Natural killer cell treated with Interleukin-12 subunit alpha and Interleukin-12 subunit beta and Interleukin-15 and Interleukin-18, amount 100 ng/mL, for 72 hours (primary cell): ENCODE measurements at regions not wholly inside any gene's neighbourhood (a gene's known extent, or its start where the extent isn't known, plus 50 kb on each side); places are given as distances from the start of the nearest gene placed in this dataset.

ENCODE experiments used
- ATAC-seq, 2 donors: fragments of 150-1000 bp; cut with Tn5 transposase in 1 of 2; sonication (Bioruptor Pico), chemical (Tn5 transposase) in 1 of 2; 2 replicates each; pipeline ENCODE4 v1.10.0; 2021
- DNase-seq: peaks from one replicate; pipeline ENCODE4 v3.0.0; 2022; ENCODE audit warnings: low spot score
- H3K27ac Mint-ChIP-seq, 2 donors: 1 replicate in 1 of 2; 2 replicates in 1 of 2; pipeline ENCODE4 v1.8.0; 2022; ENCODE audit warnings: mixed read lengths in 2 of 2, mild to moderate bottlenecking in 1 of 2, moderate library complexity in 1 of 2
- H3K27me3 Mint-ChIP-seq, 2 donors: 1 replicate in 1 of 2; 2 replicates in 1 of 2; pipeline ENCODE4 v1.8.0; 2022; ENCODE audit warnings: mixed read lengths in 2 of 2
- H3K36me3 Mint-ChIP-seq: one replicate; pipeline ENCODE4 v1.8.0; 2022; ENCODE audit warnings: mixed read lengths
- H3K4me1 Mint-ChIP-seq, 2 donors: 1 replicate in 1 of 2; 2 replicates in 1 of 2; pipeline ENCODE4 v1.8.0; 2022; ENCODE audit warnings: low read depth in 2 of 2, mixed read lengths in 2 of 2, mild to moderate bottlenecking in 1 of 2
- H3K4me3 Mint-ChIP-seq: one replicate; pipeline ENCODE4 v1.8.0; 2022; ENCODE audit warnings: mixed read lengths
- H3K9me3 Mint-ChIP-seq: 2 replicates; pipeline ENCODE4 v1.8.0; 2022; ENCODE audit warnings: mixed read lengths

DNA sequence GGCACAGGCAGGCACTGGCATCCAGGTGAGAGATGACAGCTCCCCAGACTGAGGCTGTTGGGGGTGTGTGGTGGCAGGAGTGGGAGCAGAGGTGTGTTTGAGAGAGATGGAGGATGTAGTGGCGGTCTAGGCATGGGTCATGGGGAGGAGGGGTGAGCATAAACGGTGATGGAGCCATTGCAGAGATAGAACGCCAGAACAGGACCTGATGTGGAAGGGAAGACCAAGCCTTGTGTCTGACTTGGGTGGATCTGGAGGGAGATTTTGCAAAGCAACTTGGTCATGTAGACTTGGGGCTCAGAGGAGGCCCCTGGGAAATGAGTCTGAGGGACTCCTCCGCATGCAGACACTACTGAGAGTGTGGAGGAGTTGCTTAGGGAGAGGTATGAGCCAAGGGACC, 50.0 kb upstream of the CLDN5 start:
- Mint-ChIP-seq H3K27me3 (no peaks in the 10 kb centered on the region), H3K27ac (peak overlapping the region in 1 of 2 donors; percentile 23), H3K36me3 (no peaks in the 10 kb centered on the region), H3K4me1 (peaks cover 19 to 22% of the 10 kb centered on the region in 2 donors), H3K4me3 (no peak overlapping the region), H3K9me3 (no peaks in the 10 kb centered on the region)
- ATAC-seq = no peak
- no peak for DNase-seq

DNA sequence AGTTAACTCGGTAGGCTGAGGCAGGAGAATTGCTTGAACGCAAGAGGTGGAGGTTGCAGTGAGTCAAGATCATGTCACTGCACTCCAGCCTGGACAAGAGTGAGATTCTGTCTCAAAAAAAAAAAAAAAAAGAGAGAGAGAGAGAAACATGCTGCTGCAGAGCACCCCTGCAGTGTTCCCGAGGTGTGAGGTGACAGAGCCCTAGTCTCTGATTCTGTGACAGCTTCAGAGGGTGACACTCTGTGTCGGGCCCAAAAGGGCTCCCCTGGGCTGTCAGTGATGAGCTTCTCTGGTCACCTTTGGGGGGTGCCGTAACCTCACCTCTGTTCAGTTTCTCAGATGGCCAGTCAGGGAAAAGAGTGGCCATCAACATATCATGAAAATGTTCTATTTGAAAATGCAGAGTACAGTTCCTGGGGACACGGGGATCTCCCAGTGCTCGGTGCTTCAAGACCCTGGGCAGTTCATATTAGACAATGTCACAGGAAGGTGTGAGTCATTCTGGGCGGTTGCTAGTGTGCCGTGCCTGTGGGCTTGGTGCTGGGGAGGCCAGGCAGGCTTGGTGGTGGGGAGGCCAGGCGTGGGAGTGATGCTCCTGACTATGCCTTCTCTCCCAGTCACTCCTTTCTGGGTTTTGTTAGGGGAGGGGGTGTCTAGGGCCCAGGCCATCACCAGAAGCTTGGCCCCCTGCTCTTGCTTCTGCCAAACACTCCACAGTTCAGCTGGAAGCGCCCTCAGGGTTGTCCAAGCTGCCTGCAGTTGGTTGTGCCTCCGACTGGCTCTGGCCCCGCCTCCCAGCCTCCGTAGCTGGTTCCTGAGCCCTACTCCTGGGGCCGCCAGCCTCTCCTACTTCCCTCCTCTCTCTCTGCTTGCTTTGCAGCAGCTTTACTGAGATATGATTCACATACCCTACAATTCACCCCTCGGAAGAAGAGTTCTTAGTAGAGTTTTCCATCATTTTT, 52.5 kb upstream of the CLDN5 start:
- H3K9me3 Mint-ChIP-seq = no peaks in the 10 kb centered on the region
- H3K4me1 Mint-ChIP-seq = peaks cover 27 to 32% of the 10 kb centered on the region in 2 donors
- H3K27me3 Mint-ChIP-seq = no peaks in the 10 kb centered on the region
- peak; percentile 83 for DNase-seq
- H3K36me3 Mint-ChIP-seq = no peaks in the 10 kb centered on the region
- H3K4me3 Mint-ChIP-seq = peak overlapping the region; percentile 60
- peak; percentile 95 to 96 for ATAC-seq
- peak overlapping the region; percentile 31 to 68 for H3K27ac Mint-ChIP-seq

DNA sequence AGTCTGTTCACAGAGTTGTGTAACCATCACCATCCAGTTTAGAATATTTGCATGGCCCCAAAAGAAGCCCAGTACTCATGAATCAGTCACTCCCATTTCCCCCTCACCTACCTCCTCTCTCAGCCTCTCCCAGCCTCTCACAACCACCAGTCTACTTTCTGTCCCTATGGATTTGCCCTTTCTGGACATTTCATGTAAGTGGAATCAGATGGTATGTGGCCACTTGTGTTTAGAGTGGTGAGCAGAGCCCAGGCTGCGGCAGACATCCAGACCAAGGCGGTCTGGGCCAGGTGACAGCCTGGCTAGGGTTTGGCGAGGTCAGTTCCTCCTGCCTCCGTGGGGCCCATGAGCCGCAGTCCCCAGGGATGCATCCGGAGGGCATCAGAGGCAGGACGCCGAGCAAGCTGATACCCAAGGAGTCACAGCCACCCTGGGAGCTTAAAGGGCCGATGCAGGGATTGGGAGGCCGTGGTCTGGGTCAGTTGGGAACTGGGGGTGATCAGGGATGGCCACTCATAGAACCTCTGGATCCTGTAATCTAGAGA, 53.3 kb upstream of the CLDN5 start:
- no peak for DNase-seq
- peak overlapping the region; percentile 31 to 68 for H3K27ac Mint-ChIP-seq
- H3K9me3 Mint-ChIP-seq = no peaks in the 10 kb centered on the region
- ATAC-seq = no peak
- no peaks in the 10 kb centered on the region for H3K36me3 Mint-ChIP-seq
- peak overlapping the region; percentile 60 for H3K4me3 Mint-ChIP-seq
- H3K27me3 Mint-ChIP-seq = no peaks in the 10 kb centered on the region
- H3K4me1 Mint-ChIP-seq = peaks cover 27 to 32% of the 10 kb centered on the region in 2 donors

DNA sequence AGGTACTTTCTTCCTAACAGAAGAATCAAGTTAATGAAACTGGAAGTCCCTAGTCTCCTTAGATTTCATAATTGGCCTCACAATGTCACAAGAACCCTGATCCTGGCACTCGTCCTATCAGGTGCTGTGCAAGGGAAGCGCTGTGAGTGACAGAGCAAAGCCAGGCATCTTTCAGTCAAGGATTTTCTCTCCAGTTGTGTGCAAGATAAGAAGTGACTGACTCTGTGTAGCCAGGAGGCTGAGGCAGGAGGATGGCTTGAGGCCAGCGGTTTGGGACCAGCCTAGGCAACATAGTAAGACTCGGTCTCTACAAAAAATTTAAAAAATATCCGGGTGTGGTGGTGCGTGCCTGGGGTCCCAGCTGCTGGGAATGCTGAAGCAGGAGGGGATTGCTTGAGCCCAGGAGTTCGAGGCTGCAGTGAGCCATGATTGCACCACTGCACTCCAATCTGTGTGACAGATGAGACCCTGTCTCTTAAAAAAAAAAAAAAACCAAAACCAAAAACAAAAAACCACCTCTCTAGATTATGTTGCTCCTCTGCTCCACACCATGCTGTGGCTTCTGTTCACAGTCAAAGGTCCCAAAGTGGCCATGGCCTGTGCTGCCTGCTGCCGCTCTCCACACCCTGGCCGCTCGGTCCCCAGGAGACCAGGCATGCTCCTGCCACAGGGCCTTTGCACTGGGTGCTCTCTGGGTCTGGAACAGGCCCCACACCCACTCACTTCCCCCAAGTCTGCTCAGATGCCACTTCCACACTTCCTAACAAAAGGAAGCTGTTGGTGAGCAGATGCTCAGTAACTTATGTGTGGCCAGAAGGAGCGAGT, 54.2 kb upstream of the CLDN5 start:
- no peak for ATAC-seq

DNA sequence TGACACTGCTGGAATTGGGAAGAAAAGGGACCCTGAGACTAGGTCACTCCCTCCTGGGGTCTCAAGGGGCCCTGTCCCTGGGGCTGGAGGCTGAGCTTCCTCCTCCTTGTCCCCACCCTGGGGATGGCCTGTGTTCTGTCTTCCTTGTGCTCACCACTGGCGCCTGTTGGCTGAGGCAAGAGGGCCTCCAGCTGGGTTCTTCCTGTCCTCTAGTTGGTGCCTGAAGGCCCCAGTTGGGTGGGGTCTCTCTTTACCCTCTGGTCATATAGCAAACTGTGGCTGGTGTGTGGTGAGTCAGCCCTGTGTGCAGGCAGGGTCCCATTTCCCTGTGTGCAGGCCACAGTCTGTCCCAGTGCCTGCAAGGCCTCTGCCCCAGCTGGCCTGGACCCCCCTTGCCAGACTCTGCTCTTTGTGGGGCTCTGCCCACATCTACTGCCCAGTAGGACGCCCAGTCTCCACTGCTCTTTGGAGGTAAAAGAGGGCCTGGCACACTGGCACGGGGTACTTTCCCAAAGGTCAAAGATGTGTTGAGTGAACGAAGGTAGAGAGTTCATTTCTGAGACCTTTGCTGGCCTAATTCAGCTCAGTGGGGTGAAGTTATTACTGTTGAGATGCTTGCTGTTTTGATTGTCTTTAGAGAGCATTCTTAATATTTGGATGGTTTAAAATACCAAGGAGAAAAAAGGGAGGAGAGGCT, 55.1 kb upstream of the CLDN5 start:
- Mint-ChIP-seq H3K9me3 (no peaks in the 10 kb centered on the region), H3K4me3 (peak overlapping the region; percentile 6), H3K36me3 (no peaks in the 10 kb centered on the region), H3K27ac (peak overlapping the region; percentile 47 to 71), H3K4me1 (peaks cover 27 to 32% of the 10 kb centered on the region in 2 donors), H3K27me3 (no peaks in the 10 kb centered on the region)
- no peak for ATAC-seq
- DNase-seq = no peak

More for the DNA sequence above, 54.2 kb upstream of the CLDN5 start:
- Mint-ChIP-seq H3K27me3 (no peaks in the 10 kb centered on the region), H3K27ac (peak overlapping the region; percentile 68 to 71), H3K4me1 (peaks cover 27 to 32% of the 10 kb centered on the region in 2 donors), H3K36me3 (no peaks in the 10 kb centered on the region), H3K9me3 (no peaks in the 10 kb centered on the region), H3K4me3 (peak overlapping the region; percentile 17)
- no peak for DNase-seq

DNA sequence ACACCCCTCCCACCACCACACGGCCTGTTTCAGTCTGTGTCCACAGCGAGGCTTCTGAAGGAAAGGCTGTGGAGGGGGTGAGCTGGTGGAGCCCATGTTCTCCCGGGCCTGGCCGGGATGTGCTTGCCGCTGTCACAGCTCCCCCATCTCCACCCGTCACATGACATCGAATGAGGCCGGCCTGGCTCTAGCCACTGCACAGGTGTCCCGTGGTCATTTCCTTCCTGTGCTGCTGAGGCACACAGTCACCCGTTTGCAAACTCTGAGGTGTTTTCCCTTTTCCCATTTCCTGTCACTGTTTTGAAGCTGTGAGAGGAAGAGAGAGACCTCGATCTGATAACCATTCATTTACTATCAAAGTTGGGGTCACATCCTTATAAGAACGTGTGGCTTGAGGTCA, 55.7 kb upstream of the CLDN5 start:
- DNase-seq (no peak), ATAC-seq (peak in 1 of 2 donors; percentile 36)
- H3K36me3 Mint-ChIP-seq = no peaks in the 10 kb centered on the region
- H3K27ac Mint-ChIP-seq = peak overlapping the region; percentile 47 to 71
- H3K4me1 Mint-ChIP-seq = peaks cover 27 to 32% of the 10 kb centered on the region in 2 donors
- no peaks in the 10 kb centered on the region for H3K27me3 Mint-ChIP-seq
- H3K4me3 Mint-ChIP-seq = peak overlapping the region; percentile 33
- H3K9me3 Mint-ChIP-seq = no peaks in the 10 kb centered on the region

DNA sequence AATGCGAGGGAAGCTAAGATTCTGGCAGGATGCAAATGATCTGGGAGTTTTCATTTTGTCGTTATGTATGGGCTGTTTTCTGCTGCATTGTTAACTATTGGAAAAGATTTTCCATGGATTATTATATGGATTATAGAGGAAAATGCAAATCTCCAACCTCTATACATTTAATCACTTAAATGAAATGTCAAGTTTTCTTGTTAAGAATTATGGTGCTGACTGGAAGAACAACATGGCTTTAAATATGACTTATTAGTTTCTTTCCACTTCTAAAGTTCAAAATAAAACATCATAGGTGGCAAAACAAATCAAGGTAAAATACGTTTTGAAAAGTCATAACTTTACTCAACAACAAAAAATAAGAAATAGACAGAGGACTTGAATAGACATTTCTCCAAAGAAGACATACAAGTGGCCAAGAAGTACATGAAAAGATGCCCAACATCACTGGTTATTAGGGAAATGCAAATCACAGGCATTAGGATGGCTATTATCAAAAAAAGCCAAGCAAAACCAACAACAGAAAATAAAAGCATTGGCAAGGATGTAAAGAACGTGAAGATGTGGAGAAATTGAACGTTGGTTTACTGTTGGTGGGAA, 56.2 kb upstream of the CLDN5 start:
- no peaks in the 10 kb centered on the region for H3K27me3 Mint-ChIP-seq
- H3K4me3 Mint-ChIP-seq = peak overlapping the region; percentile 33
- ATAC-seq = no peak
- H3K9me3 Mint-ChIP-seq = no peaks in the 10 kb centered on the region
- no peak for DNase-seq
- no peaks in the 10 kb centered on the region for H3K36me3 Mint-ChIP-seq
- peaks cover 27 to 32% of the 10 kb centered on the region in 2 donors for H3K4me1 Mint-ChIP-seq
- H3K27ac Mint-ChIP-seq = peak overlapping the region; percentile 47 to 71

DNA sequence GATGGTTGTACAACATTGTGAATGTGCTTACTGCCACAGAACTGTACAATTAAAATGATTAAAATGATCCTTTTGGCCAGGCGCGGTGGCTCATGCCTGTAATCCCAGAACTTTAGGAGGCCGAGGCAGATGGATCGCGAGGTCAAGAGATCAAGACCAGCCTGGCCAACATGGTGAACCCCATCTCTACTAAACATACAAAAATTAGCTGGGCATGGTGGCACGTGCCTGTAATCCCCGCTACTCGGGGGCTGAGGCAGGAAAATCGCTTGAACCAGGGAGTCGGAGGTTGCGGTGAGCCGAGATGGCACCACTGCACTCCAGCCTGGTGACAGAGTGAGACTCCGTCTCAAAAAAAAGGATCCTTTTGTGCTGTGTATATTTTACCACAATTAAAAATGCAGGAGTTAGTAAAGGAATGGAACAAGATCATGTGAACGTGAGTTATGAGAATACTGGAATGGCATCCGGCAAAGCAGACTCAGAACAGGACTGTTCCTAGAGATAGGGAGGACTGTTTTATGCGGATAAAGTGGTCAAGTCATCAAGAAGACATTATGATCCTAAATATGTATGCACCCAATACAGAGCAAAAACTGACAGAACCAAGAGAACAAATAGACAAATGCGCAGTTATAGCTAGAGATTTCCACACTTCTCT, 58.0 kb upstream of the CLDN5 start:
- Mint-ChIP-seq H3K36me3 (no peaks in the 10 kb centered on the region), H3K27me3 (no peaks in the 10 kb centered on the region), H3K4me3 (no peak overlapping the region), H3K27ac (no peak overlapping the region), H3K9me3 (no peaks in the 10 kb centered on the region), H3K4me1 (peaks cover 20 to 22% of the 10 kb centered on the region in 2 donors)
- DNase-seq = no peak
- ATAC-seq = no peak

DNA sequence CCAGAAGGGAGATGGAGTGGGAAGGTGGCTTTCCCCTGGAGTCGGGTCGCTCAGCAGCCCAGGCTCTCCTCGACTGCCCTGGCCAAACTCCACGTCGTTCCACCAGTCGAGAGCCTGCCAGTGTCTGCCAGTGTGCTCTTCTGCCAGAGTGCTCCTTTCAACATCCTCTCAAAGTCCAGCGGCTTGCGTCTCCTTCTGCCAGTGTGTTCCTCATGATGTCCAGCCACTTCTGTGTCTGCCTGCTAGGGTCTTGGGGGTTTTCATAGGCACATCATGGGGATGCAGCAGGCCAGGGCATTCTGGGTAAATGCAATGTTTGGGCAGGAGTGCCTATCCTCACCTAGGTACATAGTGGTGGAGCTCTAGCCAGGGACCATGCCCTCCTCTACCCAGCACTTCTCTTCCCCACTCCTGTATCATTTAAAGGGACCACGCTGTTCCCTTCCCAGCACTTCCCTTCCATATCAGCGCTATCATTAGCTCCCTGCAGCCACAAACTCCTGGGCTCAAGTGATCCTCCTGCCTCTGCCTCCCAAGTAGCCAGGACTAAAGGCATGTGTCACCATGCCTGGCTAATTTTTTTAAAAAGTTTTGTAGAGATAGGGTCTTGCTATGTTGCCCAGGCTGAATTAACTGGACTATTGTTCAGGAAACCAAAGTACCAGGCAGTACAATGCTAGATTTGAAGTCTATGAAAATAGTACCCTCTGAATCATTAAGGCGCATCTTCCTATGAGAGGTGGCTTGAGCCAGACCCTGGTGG, 62.9 kb upstream of the CLDN5 start:
- H3K9me3 Mint-ChIP-seq = no peaks in the 10 kb centered on the region
- no peak overlapping the region for H3K4me3 Mint-ChIP-seq
- no peak for ATAC-seq
- H3K27ac Mint-ChIP-seq = no peak overlapping the region
- no peaks in the 10 kb centered on the region for H3K4me1 Mint-ChIP-seq
- peaks cover 3 to 11% of the 10 kb centered on the region in 2 donors for H3K27me3 Mint-ChIP-seq
- no peak for DNase-seq
- no peaks in the 10 kb centered on the region for H3K36me3 Mint-ChIP-seq

DNA sequence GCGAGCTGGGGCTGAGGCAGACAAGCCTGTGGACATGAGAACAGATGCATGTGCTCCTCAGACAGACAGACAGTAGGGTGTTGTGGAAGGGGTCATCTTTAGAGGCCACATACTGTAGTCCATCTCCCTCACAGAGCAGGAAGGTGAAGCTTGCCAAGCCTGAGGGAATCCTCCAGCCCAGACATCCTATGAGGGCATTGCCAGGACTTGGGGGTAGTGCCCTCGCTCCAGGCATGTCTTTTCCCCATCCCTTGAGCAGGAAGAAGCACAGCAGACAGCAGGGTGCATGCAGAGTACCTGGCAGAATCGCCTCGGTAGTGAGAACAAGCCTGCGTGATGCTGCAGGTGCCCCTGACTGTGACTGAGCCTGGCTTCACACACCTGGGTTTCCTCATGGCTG, 66.5 kb upstream of the CLDN5 start:
- H3K27ac Mint-ChIP-seq = no peak overlapping the region
- peaks cover 3 to 18% of the 10 kb centered on the region in 2 donors for H3K27me3 Mint-ChIP-seq
- H3K4me3 Mint-ChIP-seq = no peak overlapping the region
- ATAC-seq (no peak), DNase-seq (no peak)
- no peaks in the 10 kb centered on the region for H3K36me3 Mint-ChIP-seq
- no peaks in the 10 kb centered on the region for H3K4me1 Mint-ChIP-seq
- no peaks in the 10 kb centered on the region for H3K9me3 Mint-ChIP-seq

DNA sequence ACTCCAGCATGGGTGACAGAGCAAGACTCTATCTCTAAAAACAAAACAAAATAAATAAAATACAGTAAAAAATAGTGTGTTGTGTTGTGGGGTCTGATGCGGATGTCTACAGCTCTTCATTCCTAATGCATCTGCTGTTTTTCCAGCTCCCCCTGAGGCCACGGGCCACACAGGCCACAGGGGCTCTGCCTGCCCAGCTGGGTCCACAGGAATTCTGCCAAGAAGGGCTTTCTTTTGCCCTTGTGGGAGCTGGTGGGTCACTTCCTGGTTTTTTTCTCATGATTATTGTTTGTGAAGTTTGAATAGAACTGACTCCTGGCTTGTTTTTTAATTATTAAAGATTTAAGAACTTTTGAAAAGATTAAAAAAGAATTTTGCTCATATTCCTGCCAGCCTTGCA, 67.4 kb upstream of the CLDN5 start:
- H3K4me3 Mint-ChIP-seq = no peak overlapping the region
- peaks cover 3 to 18% of the 10 kb centered on the region in 2 donors for H3K27me3 Mint-ChIP-seq
- H3K9me3 Mint-ChIP-seq = no peaks in the 10 kb centered on the region
- H3K4me1 Mint-ChIP-seq = no peaks in the 10 kb centered on the region
- H3K36me3 Mint-ChIP-seq = no peaks in the 10 kb centered on the region
- H3K27ac Mint-ChIP-seq = no peak overlapping the region
- DNase-seq (no peak), ATAC-seq (no peak)

DNA sequence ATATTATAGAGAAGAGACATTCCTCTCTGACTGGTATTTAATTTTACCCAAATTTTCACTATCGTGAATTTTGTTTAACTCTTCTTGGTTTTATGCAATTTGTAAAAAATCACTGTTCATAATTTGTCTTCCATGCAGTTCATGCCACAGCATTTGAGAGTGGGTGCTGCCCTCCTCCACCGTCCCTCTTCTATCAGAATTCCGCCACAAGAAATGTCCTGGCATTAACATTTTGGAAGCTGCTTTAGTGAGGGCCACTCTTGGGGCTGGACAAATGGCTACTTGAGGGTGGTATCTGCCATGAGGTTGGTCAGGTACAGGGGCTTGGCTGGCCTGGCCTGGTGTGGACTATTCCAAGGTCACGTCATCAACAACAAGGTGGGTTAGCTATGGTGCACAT, 68.3 kb upstream of the CLDN5 start:
- Mint-ChIP-seq H3K4me3 (no peak overlapping the region), H3K27ac (no peak overlapping the region), H3K36me3 (no peaks in the 10 kb centered on the region), H3K4me1 (no peaks in the 10 kb centered on the region), H3K9me3 (no peaks in the 10 kb centered on the region), H3K27me3 (peaks cover 3 to 18% of the 10 kb centered on the region in 2 donors)
- DNase-seq (no peak), ATAC-seq (no peak)
